K562 (cell line): ENCODE measurements at regions not wholly inside any gene's neighbourhood (a gene's known extent, or its start where the extent isn't known, plus 50 kb on each side); places are given as distances from the start of the nearest gene placed in this dataset.

ENCODE experiments used
- CREB1 ChIP-seq, 2 experiments: sonication (generic) in 1 of 2; formaldehyde crosslinking in 1 of 2; IDR thresholded peaks; 2 replicates each; pipeline versions ENCODE4 v1.6.1 to v1.8.0; 2012 to 2022; ENCODE audit warnings: inconsistent platforms in 1 of 2, mild to moderate bottlenecking in 1 of 2, missing genetic modification reagents in 1 of 2, moderate library complexity in 1 of 2
- CTCF ChIP-seq, 3 experiments: IDR thresholded peaks in 2 of 3; conservative IDR thresholded peaks in 1 of 3; 2 replicates each; pipeline ENCODE4 v1.5.1; 2011 to 2012; ENCODE audit warnings: low read length in 3 of 3, mild to moderate bottlenecking in 3 of 3, control low read depth in 2 of 3, improper control_type of control experiment in 1 of 3, inconsistent platforms in 1 of 3, low read depth in 1 of 3, mixed read lengths in 1 of 3, moderate library complexity in 1 of 3; ENCODE audit not compliant: insufficient read depth in 2 of 3
- EP300 ChIP-seq: IDR thresholded peaks from 2 replicates; pipeline ENCODE4 v1.6.1; 2012; ENCODE audit warnings: low read length, improper control_type of control experiment
- ESRRA ChIP-seq: fragments of 450-650 bp; IDR thresholded peaks from 2 replicates; pipeline ENCODE4 v1.6.1; 2014; ENCODE audit warnings: low read depth, mild to moderate bottlenecking, moderate library complexity, borderline replicate concordance
- FOXK1 ChIP-seq: sonication (generic); formaldehyde crosslinking; IDR thresholded peaks from 2 replicates; pipeline ENCODE4 v1.8.0; 2022; ENCODE audit warnings: missing genetic modification reagents, mild to moderate bottlenecking, borderline replicate concordance
- POLR2AphosphoS5 ChIP-seq: IDR thresholded peaks from 2 replicates; pipeline ENCODE4 v1.6.1; 2011; ENCODE audit warnings: mild to moderate bottlenecking, low read depth, low read length, moderate library complexity; ENCODE audit not compliant: control insufficient read depth, insufficient read depth
- SMC3 ChIP-seq: conservative IDR thresholded peaks from 2 replicates; pipeline ENCODE4 v1.6.1; 2011; ENCODE audit warnings: low read depth, low read length, improper control_type of control experiment; ENCODE audit not compliant: insufficient read depth
- ZFP30 ChIP-seq: fragments of 250-450 bp; sonication (Bioruptor Pico); IDR thresholded peaks from 2 replicates; pipeline ENCODE4 v1.8.0; 2022; ENCODE audit warnings: moderate library complexity, mild to moderate bottlenecking, inconsistent platforms, borderline replicate concordance
- ZNF766 ChIP-seq: fragments of 200-800 bp; sonication (Bioruptor generic); conservative IDR thresholded peaks from 2 replicates; pipeline ENCODE4 v1.6.1; 2016; ENCODE audit warnings: missing genetic modification characterization, missing compliant biosample characterization
- ZNF77 ChIP-seq: fragments of 250-450 bp; sonication (Bioruptor Pico); IDR thresholded peaks from 2 replicates; pipeline ENCODE4 v1.5.0; 2020

- no peak for TF ChIP-seq POLR2AphosphoS5
- TF ChIP-seq ZFP30 (CRISPR knock-in tag) = no peak
- TF ChIP-seq CREB1 (IDR thresholded peaks at IDR 0.05) = no peak
- no peak for TF ChIP-seq CREB1 (CRISPR knock-in tag; IDR thresholded peaks at IDR 0.05)
- TF ChIP-seq CTCF (IDR thresholded peaks at IDR 0.05 in 2 of 3, conservative IDR thresholded peaks at IDR 0.05 in 1 of 3; ENCODE audit: insufficient read depth in 2 of 3, low read depth in 1 of 3, low read length in 3 of 3) = no peak
- TF ChIP-seq FOXK1 (CRISPR knock-in tag) = no peak
- TF ChIP-seq SMC3 = no peak
- TF ChIP-seq ZNF766 (CRISPR knock-in tag) = no peak
- no peak for TF ChIP-seq ZNF77 (CRISPR knock-in tag)
- TF ChIP-seq ESRRA = no peak
- no peak for TF ChIP-seq EP300
Measured at GRCh38 chr18:78406743-78407465, 572.7 kb upstream of the SALL3 start.
